BLaER1 treated with 17β-estradiol and CSF1 and Interleukin-3, amounts not matched to agents 10 nM and 100 nM (cell line): ENCODE measurements at regions not wholly inside any gene's neighbourhood (a gene's known extent, or its start where the extent isn't known, plus 50 kb on each side); places are given as distances from the start of the nearest gene placed in this dataset.

ENCODE experiments used
- H3K27ac ChIP-seq, 11 experiments: shearing (Covaris generic); formaldehyde crosslinking; 2 replicates each; pipeline ENCODE4 v1.8.1; 2022
- H3K27me3 ChIP-seq, 11 experiments: shearing (Covaris generic); formaldehyde crosslinking; 2 replicates each; pipeline ENCODE4 v1.8.1; 2022
- H3K36me3 ChIP-seq, 11 experiments: shearing (Covaris generic); formaldehyde crosslinking; 2 replicates each; pipeline ENCODE4 v1.8.1; 2022
- H3K4me1 ChIP-seq, 10 experiments: shearing (Covaris generic); formaldehyde crosslinking; 2 replicates each; pipeline ENCODE4 v1.8.1; 2022
- H3K4me2 ChIP-seq, 11 experiments: shearing (Covaris generic); formaldehyde crosslinking; 2 replicates each; pipeline ENCODE4 v1.8.1; 2022
- H3K4me3 ChIP-seq, 10 experiments: shearing (Covaris generic); formaldehyde crosslinking; 2 replicates each; pipeline ENCODE4 v1.8.1; 2022
- H3K9ac ChIP-seq, 11 experiments: shearing (Covaris generic); formaldehyde crosslinking; 2 replicates each; pipeline ENCODE4 v1.8.1; 2022
- H3K9me3 ChIP-seq, 11 experiments: shearing (Covaris generic); formaldehyde crosslinking; replicated peaks in 1 of 11; 2 replicates each; pipeline ENCODE4 v1.8.1; 2022
- H4K20me1 ChIP-seq, 11 experiments: shearing (Covaris generic); formaldehyde crosslinking; 2 replicates each; pipeline ENCODE4 v1.8.1; 2022
- Cebpa-rat ChIP-seq, 11 experiments: shearing (Covaris generic); IDR thresholded peaks; 2 replicates each; pipeline ENCODE4 v1.8.1; 2022

GRCh38 chr17:71166311-71166710 lies 954.5 kb upstream of the SOX9 start:
- Histone ChIP-seq H3K4me2 (no peak overlapping the region), H3K27me3 (no peaks in the 10 kb centered on the region), H3K9ac (no peak overlapping the region), H3K27ac (no peak overlapping the region), H3K4me3 (no peak overlapping the region), H3K9me3 (no peaks in the 10 kb centered on the region), H4K20me1 (no peaks in the 10 kb centered on the region), H3K36me3 (no peaks in the 10 kb centered on the region), H3K4me1 (no peaks in the 10 kb centered on the region)
- TF ChIP-seq Cebpa-rat (IDR thresholded peaks at IDR 0.05) = no peak

GRCh38 chr17:71168053-71168741 lies 952.6 kb upstream of the SOX9 start:
- no peaks in the 10 kb centered on the region for H3K36me3 ChIP-seq
- H3K27me3 ChIP-seq = no peaks in the 10 kb centered on the region
- H3K9me3 ChIP-seq = no peaks in the 10 kb centered on the region
- H3K4me1 ChIP-seq = no peaks in the 10 kb centered on the region
- no peak overlapping the region for H3K9ac ChIP-seq
- H3K4me2 ChIP-seq = no peak overlapping the region
- H3K27ac ChIP-seq = no peak overlapping the region
- no peak overlapping the region for H3K4me3 ChIP-seq
- no peak for TF ChIP-seq Cebpa-rat (IDR thresholded peaks at IDR 0.05)
- H4K20me1 ChIP-seq = no peaks in the 10 kb centered on the region

- no peaks in the 10 kb centered on the region for H3K27me3 ChIP-seq
- no peaks in the 10 kb centered on the region for H4K20me1 ChIP-seq
- H3K9me3 ChIP-seq = no peaks in the 10 kb centered on the region
- H3K9ac ChIP-seq = no peak overlapping the region
- H3K4me1 ChIP-seq = no peaks in the 10 kb centered on the region
- H3K36me3 ChIP-seq = no peaks in the 10 kb centered on the region
- no peak overlapping the region for H3K4me3 ChIP-seq
- no peak overlapping the region for H3K27ac ChIP-seq
- H3K4me2 ChIP-seq = no peak overlapping the region
- TF ChIP-seq Cebpa-rat (IDR thresholded peaks at IDR 0.05) = no peak
These were observed 950.8 kb upstream of the SOX9 start for GRCh38 chr17:71170070-71170469.

- H3K36me3 ChIP-seq = no peaks in the 10 kb centered on the region
- no peaks in the 10 kb centered on the region for H4K20me1 ChIP-seq
- no peak overlapping the region for H3K27ac ChIP-seq
- no peak for TF ChIP-seq Cebpa-rat (IDR thresholded peaks at IDR 0.05)
- no peaks in the 10 kb centered on the region for H3K9me3 ChIP-seq
- H3K4me2 ChIP-seq = no peak overlapping the region
- no peaks in the 10 kb centered on the region for H3K27me3 ChIP-seq
- H3K4me1 ChIP-seq = no peaks in the 10 kb centered on the region
- H3K4me3 ChIP-seq = no peak overlapping the region
- H3K9ac ChIP-seq = no peak overlapping the region
These were observed 949.5 kb upstream of the SOX9 start for GRCh38 chr17:71171270-71171669.

- no peaks in the 10 kb centered on the region for H4K20me1 ChIP-seq
- no peaks in the 10 kb centered on the region for H3K9me3 ChIP-seq
These were observed 946.8 kb upstream of the SOX9 start for GRCh38 chr17:71173991-71174390.

GRCh38 chr17:71176331-71176730 lies 944.5 kb upstream of the SOX9 start:
- H3K36me3 ChIP-seq = no peaks in the 10 kb centered on the region
- no peaks in the 10 kb centered on the region for H3K27me3 ChIP-seq
- H3K4me2 ChIP-seq = no peak overlapping the region
- no peak overlapping the region for H3K4me3 ChIP-seq
- no peak overlapping the region for H3K27ac ChIP-seq
- TF ChIP-seq Cebpa-rat (IDR thresholded peaks at IDR 0.05) = no peak
- no peaks in the 10 kb centered on the region for H3K4me1 ChIP-seq
- H3K9me3 ChIP-seq = no peaks in the 10 kb centered on the region
- no peaks in the 10 kb centered on the region for H4K20me1 ChIP-seq
- no peak overlapping the region for H3K9ac ChIP-seq

More at GRCh38 chr17:71173991-71174390, 946.8 kb upstream of the SOX9 start:
- H3K4me3 ChIP-seq = no peak overlapping the region
- no peaks in the 10 kb centered on the region for H3K4me1 ChIP-seq
- H3K36me3 ChIP-seq = no peaks in the 10 kb centered on the region
- TF ChIP-seq Cebpa-rat (IDR thresholded peaks at IDR 0.05) = no peak
- H3K27me3 ChIP-seq = no peaks in the 10 kb centered on the region
- no peak overlapping the region for H3K27ac ChIP-seq
- H3K4me2 ChIP-seq = no peak overlapping the region
- no peak overlapping the region for H3K9ac ChIP-seq

GRCh38 chr17:71176928-71177443 lies 943.8 kb upstream of the SOX9 start:
- Histone ChIP-seq H3K9me3 (no peaks in the 10 kb centered on the region), H3K4me3 (no peak overlapping the region), H3K36me3 (no peaks in the 10 kb centered on the region), H3K27ac (no peak overlapping the region), H3K4me2 (no peak overlapping the region), H3K4me1 (no peaks in the 10 kb centered on the region), H3K27me3 (no peaks in the 10 kb centered on the region), H3K9ac (no peak overlapping the region), H4K20me1 (no peaks in the 10 kb centered on the region)
- TF ChIP-seq Cebpa-rat (IDR thresholded peaks at IDR 0.05) = no peak

GRCh38 chr17:71180801-71181385 lies 939.9 kb upstream of the SOX9 start:
- no peaks in the 10 kb centered on the region for H3K9me3 ChIP-seq
- no peaks in the 10 kb centered on the region for H3K27me3 ChIP-seq
- no peak overlapping the region for H3K27ac ChIP-seq
- no peak for TF ChIP-seq Cebpa-rat (IDR thresholded peaks at IDR 0.05)
- H4K20me1 ChIP-seq = no peaks in the 10 kb centered on the region
- no peak overlapping the region for H3K9ac ChIP-seq
- no peak overlapping the region for H3K4me2 ChIP-seq
- no peak overlapping the region for H3K4me3 ChIP-seq
- no peaks in the 10 kb centered on the region for H3K4me1 ChIP-seq
- H3K36me3 ChIP-seq = no peaks in the 10 kb centered on the region

GRCh38 chr17:71183066-71183660 lies 937.7 kb upstream of the SOX9 start:
- H3K9me3 ChIP-seq = no peaks in the 10 kb centered on the region
- no peaks in the 10 kb centered on the region for H3K27me3 ChIP-seq
- no peak overlapping the region for H3K4me3 ChIP-seq
- H3K4me1 ChIP-seq = no peaks in the 10 kb centered on the region
- H3K27ac ChIP-seq = no peak overlapping the region
- no peaks in the 10 kb centered on the region for H3K36me3 ChIP-seq
- H3K9ac ChIP-seq = no peak overlapping the region
- H4K20me1 ChIP-seq = no peaks in the 10 kb centered on the region
- no peak for TF ChIP-seq Cebpa-rat (IDR thresholded peaks at IDR 0.05)
- no peak overlapping the region for H3K4me2 ChIP-seq

GRCh38 chr17:71184716-71185115 lies 936.1 kb upstream of the SOX9 start:
- Histone ChIP-seq H4K20me1 (no peaks in the 10 kb centered on the region), H3K4me1 (no peaks in the 10 kb centered on the region), H3K36me3 (no peaks in the 10 kb centered on the region), H3K9me3 (no peaks in the 10 kb centered on the region), H3K27ac (no peak overlapping the region), H3K9ac (no peak overlapping the region), H3K4me2 (no peak overlapping the region), H3K4me3 (no peak overlapping the region), H3K27me3 (no peaks in the 10 kb centered on the region)
- TF ChIP-seq Cebpa-rat (IDR thresholded peaks at IDR 0.05) = no peak
